OCI-LY1 (cell line): ENCODE measurements at regions not wholly inside any gene's neighbourhood (a gene's known extent, or its start where the extent isn't known, plus 50 kb on each side); places are given as distances from the start of the nearest gene placed in this dataset.

Source experiments
- H2AFZ ChIP-seq: fragments of 200-600 bp; sonication (generic), shearing (Covaris generic); 2 replicates; pipeline ENCODE4 v1.6.0; 2014; ENCODE audit warnings: antibody characterized with exemption, mild to moderate bottlenecking, low read length
- H3F3A ChIP-seq: fragments of 200-600 bp; sonication (generic), shearing (Covaris generic); 2 replicates; pipeline ENCODE4 v1.6.0; 2014; ENCODE audit warnings: mild to moderate bottlenecking, antibody characterized with exemption, low read length, moderate library complexity; ENCODE audit not compliant: insufficient read depth
- H3K27ac ChIP-seq: fragments of 200-600 bp; sonication (generic); 2 replicates; pipeline ENCODE4 v1.5.1; 2014; ENCODE audit warnings: low read length, mixed run types, mild to moderate bottlenecking, low read depth; ENCODE audit not compliant: poor library complexity, severe bottlenecking
- H3K27me3 ChIP-seq: fragments of 200-600 bp; sonication (generic); 2 replicates; pipeline ENCODE4 v1.6.0; 2014; ENCODE audit warnings: antibody characterized with exemption, mild to moderate bottlenecking, low read length, moderate library complexity; ENCODE audit not compliant: insufficient read depth
- H3K36me3 ChIP-seq: fragments of 200-600 bp; sonication (generic); 2 replicates; pipeline ENCODE4 v1.6.1; 2014; ENCODE audit warnings: mild to moderate bottlenecking, antibody characterized with exemption, low read length, moderate library complexity, mixed read lengths; ENCODE audit not compliant: insufficient read depth
- H3K4me1 ChIP-seq: fragments of 200-600 bp; sonication (generic); 2 replicates; pipeline ENCODE4 v1.5.1; 2014; ENCODE audit warnings: mild to moderate bottlenecking, low read length, moderate library complexity; ENCODE audit not compliant: insufficient read depth, severe bottlenecking
- H3K4me2 ChIP-seq: fragments of 200-600 bp; sonication (generic), shearing (Covaris generic); 2 replicates; pipeline ENCODE4 v1.6.1; 2014; ENCODE audit warnings: low read length
- H3K4me3 ChIP-seq: fragments of 200-600 bp; sonication (generic); 2 replicates; pipeline ENCODE4 v1.5.1; 2014; ENCODE audit warnings: low read length, low read depth, mild to moderate bottlenecking, mixed read lengths; ENCODE audit not compliant: poor library complexity, severe bottlenecking
- H3K79me2 ChIP-seq: fragments of 200-600 bp; shearing (Covaris generic); 2 replicates; pipeline ENCODE4 v1.6.1; 2016; ENCODE audit warnings: mixed run types, low read length, mixed read lengths; ENCODE audit not compliant: insufficient read depth
- H3K9ac ChIP-seq: fragments of 200-600 bp; sonication (generic), shearing (Covaris generic); 2 replicates; pipeline ENCODE4 v1.6.1; 2014; ENCODE audit warnings: mild to moderate bottlenecking, low read length, mixed read lengths
- H3K9me2 ChIP-seq: fragments of 200-600 bp; sonication (generic), shearing (Covaris generic); 2 replicates; pipeline ENCODE4 v1.6.1; 2014; ENCODE audit warnings: low read depth, mild to moderate bottlenecking, low read length, mixed read lengths
- H3K9me3 ChIP-seq: fragments of 200-600 bp; shearing (Covaris generic); 2 replicates; pipeline ENCODE4 v1.6.1; 2014; ENCODE audit warnings: low read length, mixed read lengths
- H4K20me1 ChIP-seq: fragments of 200-600 bp; sonication (generic), shearing (Covaris generic); 2 replicates; pipeline ENCODE4 v1.6.0; 2016; ENCODE audit warnings: mild to moderate bottlenecking, low read length; ENCODE audit not compliant: insufficient read depth
- EZH2 ChIP-seq: fragments of 200-600 bp; sonication (generic), shearing (Covaris generic); IDR thresholded peaks from 2 replicates; pipeline ENCODE4 v1.8.0; 2017; ENCODE audit warnings: borderline replicate concordance, mixed run types, mild to moderate bottlenecking, antibody characterized with exemption, low read length, moderate library complexity, mixed read lengths
- TF ChIP-seq, protein P1 (sequence below): fragments of 200-600 bp; sonication (generic), shearing (Covaris generic); IDR thresholded peaks from 2 replicates; pipeline ENCODE4 v1.5.1; 2017; ENCODE audit warnings: mild to moderate bottlenecking, antibody characterized with exemption, low read length, moderate library complexity, mixed read lengths

DNA sequence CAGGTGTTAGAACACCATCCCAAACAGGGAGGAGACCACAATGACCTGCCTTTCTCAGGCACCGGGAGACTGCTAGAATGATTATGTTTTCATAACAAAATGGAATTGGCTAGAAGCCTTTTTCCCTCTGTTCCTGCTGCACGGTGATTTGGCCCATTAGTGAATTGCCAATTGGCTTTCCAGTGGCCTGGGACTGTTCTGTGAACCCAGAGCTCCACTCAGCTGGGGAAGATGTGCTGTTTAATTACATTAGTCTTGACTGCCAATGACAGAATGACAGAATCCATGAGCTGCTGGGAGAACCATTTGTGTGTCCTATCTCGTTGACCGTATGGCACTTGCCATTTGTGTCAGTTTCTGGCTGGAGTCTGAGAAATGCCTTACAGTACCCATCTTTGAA is 242.9 kb downstream of the CDH11 start:
- Histone ChIP-seq H3K4me2 (no peak overlapping the region), H3K9me2 (no peaks in the 10 kb centered on the region), H3K4me3 (no peak overlapping the region), H4K20me1 (no peaks in the 10 kb centered on the region), H3F3A (no peaks in the 10 kb centered on the region), H3K27me3 (no peaks in the 10 kb centered on the region), H3K27ac (no peak overlapping the region), H3K36me3 (no peaks in the 10 kb centered on the region), H2AFZ (no peak overlapping the region), H3K4me1 (no peaks in the 10 kb centered on the region), H3K79me2 (no peaks in the 10 kb centered on the region), H3K9ac (no peak overlapping the region), H3K9me3 (no peaks in the 10 kb centered on the region)
- TF ChIP-seq, protein P1, sequence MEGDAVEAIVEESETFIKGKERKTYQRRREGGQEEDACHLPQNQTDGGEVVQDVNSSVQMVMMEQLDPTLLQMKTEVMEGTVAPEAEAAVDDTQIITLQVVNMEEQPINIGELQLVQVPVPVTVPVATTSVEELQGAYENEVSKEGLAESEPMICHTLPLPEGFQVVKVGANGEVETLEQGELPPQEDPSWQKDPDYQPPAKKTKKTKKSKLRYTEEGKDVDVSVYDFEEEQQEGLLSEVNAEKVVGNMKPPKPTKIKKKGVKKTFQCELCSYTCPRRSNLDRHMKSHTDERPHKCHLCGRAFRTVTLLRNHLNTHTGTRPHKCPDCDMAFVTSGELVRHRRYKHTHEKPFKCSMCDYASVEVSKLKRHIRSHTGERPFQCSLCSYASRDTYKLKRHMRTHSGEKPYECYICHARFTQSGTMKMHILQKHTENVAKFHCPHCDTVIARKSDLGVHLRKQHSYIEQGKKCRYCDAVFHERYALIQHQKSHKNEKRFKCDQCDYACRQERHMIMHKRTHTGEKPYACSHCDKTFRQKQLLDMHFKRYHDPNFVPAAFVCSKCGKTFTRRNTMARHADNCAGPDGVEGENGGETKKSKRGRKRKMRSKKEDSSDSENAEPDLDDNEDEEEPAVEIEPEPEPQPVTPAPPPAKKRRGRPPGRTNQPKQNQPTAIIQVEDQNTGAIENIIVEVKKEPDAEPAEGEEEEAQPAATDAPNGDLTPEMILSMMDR, result no peak
- no peak for TF ChIP-seq EZH2

DNA sequence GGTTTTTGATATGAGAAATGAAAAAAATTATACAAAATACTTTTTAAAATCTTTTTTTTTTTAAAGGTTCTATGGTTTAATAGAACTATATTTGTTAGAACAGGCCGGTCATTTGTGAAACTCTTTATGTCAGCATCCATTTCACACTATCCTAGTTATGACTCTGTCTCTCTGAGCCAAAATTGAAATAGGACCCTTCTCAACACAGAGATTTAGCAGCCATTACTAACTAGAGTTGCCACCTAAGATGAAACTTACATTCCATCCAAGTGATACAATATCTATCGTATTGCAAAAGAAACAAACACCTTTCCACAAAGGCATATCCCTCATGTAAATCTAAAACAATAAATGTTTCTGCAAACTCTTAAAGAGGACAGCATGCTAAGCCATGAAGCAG is 249.8 kb downstream of the CDH11 start:
- Histone ChIP-seq H3F3A (no peaks in the 10 kb centered on the region; the same call in 1 of the 2 replicates), H2AFZ (no peak overlapping the region)

DNA sequence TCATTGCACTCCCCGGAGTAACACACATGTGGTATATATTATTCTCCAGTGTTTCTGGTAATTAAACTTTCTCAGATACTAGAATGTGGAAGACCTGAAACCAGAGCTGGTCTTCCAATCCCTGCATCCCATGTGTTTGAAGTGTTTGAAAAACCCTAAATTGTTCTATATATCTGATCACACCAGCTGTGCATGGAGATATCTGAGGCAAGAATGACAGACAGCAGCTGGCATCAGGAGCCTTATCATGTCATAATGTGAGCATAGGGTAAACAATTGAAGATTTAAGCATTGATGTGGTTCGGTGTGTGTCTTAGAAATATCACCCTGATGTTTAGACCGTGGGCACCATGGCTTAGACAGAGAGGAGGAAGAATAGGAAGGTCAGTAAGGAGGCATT is 251.0 kb downstream of the CDH11 start:
- Histone ChIP-seq H3K27ac (no peak overlapping the region), H3K4me3 (no peak overlapping the region), H3K4me1 (no peaks in the 10 kb centered on the region), H4K20me1 (no peaks in the 10 kb centered on the region), H3K9me2 (no peaks in the 10 kb centered on the region), H3K79me2 (no peaks in the 10 kb centered on the region), H3K4me2 (no peak overlapping the region), H3K27me3 (no peaks in the 10 kb centered on the region), H3F3A (no peaks in the 10 kb centered on the region; the same call in 1 of the 2 replicates), H3K9ac (no peak overlapping the region), H2AFZ (no peak overlapping the region), H3K36me3 (no peaks in the 10 kb centered on the region), H3K9me3 (no peaks in the 10 kb centered on the region)
- TF ChIP-seq EZH2, result no peak
- TF ChIP-seq, protein P1, result no peak

More for the DNA sequence above, 249.8 kb downstream of the CDH11 start:
- Histone ChIP-seq H3K27ac (no peak overlapping the region), H3K9me3 (no peaks in the 10 kb centered on the region), H4K20me1 (no peaks in the 10 kb centered on the region), H3K27me3 (no peaks in the 10 kb centered on the region), H3K4me2 (no peak overlapping the region), H3K9ac (no peak overlapping the region), H3K4me3 (no peak overlapping the region), H3K4me1 (no peaks in the 10 kb centered on the region), H3K36me3 (no peaks in the 10 kb centered on the region), H3K9me2 (no peaks in the 10 kb centered on the region), H3K79me2 (no peaks in the 10 kb centered on the region)
- TF ChIP-seq, protein P1, result no peak
- no peak for TF ChIP-seq EZH2
